K562 (cell line): ENCODE measurements at regions not wholly inside any gene's neighbourhood (a gene's known extent, or its start where the extent isn't known, plus 50 kb on each side); places are given as distances from the start of the nearest gene placed in this dataset.

Experiments used
- POLR2AphosphoS5 ChIP-seq: IDR thresholded peaks from 2 replicates; pipeline ENCODE4 v1.6.1; 2011; ENCODE audit warnings: mild to moderate bottlenecking, low read depth, low read length, moderate library complexity; ENCODE audit not compliant: control insufficient read depth, insufficient read depth
- ZSCAN29 ChIP-seq: fragments of 450-650 bp; IDR thresholded peaks from 2 replicates; pipeline ENCODE4 v1.6.1; 2017
- TF ChIP-seq, protein P1 (sequence below), 3 experiments: IDR thresholded peaks in 2 of 3; conservative IDR thresholded peaks in 1 of 3; 2 replicates each; pipeline ENCODE4 v1.5.1; 2011 to 2012; ENCODE audit warnings: low read length in 3 of 3, mild to moderate bottlenecking in 3 of 3, control low read depth in 2 of 3, improper control_type of control experiment in 1 of 3, inconsistent platforms in 1 of 3, low read depth in 1 of 3, mixed read lengths in 1 of 3, moderate library complexity in 1 of 3; ENCODE audit not compliant: insufficient read depth in 2 of 3
- TF ChIP-seq, protein P2 (sequence below): sonication (generic); formaldehyde crosslinking; IDR thresholded peaks from 2 replicates; pipeline ENCODE4 v1.5.0; 2020; ENCODE audit warnings: missing genetic modification reagents
- TF ChIP-seq, protein P3 (sequence below): fragments of 450-650 bp; formaldehyde crosslinking; IDR thresholded peaks from 2 replicates; pipeline ENCODE4 v1.4.0; 2022; ENCODE audit warnings: missing genetic modification characterization

DNA sequence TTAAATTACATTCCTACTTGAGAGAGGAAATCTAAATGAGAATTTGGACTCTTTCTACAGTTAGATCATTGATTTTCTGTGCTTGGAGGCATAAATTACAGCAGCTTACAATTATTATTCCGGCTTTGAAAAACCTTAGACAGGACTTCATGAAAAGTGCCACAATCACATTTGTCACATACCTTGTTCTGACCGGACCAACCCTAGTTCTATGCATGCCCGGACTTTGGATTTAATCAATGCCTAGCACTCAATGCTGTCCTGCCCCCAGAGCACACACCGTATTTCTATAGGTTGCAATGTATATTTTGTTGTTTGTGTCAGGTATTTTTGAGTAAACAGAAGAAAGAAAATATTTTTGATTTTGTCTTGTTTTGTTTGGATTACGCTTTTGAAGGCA is 424.7 kb upstream of the PDZRN3 start:
- TF ChIP-seq, protein P1, sequence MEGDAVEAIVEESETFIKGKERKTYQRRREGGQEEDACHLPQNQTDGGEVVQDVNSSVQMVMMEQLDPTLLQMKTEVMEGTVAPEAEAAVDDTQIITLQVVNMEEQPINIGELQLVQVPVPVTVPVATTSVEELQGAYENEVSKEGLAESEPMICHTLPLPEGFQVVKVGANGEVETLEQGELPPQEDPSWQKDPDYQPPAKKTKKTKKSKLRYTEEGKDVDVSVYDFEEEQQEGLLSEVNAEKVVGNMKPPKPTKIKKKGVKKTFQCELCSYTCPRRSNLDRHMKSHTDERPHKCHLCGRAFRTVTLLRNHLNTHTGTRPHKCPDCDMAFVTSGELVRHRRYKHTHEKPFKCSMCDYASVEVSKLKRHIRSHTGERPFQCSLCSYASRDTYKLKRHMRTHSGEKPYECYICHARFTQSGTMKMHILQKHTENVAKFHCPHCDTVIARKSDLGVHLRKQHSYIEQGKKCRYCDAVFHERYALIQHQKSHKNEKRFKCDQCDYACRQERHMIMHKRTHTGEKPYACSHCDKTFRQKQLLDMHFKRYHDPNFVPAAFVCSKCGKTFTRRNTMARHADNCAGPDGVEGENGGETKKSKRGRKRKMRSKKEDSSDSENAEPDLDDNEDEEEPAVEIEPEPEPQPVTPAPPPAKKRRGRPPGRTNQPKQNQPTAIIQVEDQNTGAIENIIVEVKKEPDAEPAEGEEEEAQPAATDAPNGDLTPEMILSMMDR (IDR thresholded peaks at IDR 0.05 in 2 of 3, conservative IDR thresholded peaks at IDR 0.05 in 1 of 3; ENCODE audit: insufficient read depth in 2 of 3, low read depth in 1 of 3, low read length in 3 of 3): no peak
- TF ChIP-seq, protein P2, sequence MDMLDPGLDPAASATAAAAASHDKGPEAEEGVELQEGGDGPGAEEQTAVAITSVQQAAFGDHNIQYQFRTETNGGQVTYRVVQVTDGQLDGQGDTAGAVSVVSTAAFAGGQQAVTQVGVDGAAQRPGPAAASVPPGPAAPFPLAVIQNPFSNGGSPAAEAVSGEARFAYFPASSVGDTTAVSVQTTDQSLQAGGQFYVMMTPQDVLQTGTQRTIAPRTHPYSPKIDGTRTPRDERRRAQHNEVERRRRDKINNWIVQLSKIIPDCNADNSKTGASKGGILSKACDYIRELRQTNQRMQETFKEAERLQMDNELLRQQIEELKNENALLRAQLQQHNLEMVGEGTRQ (CRISPR knock-in tag): no peak
- TF ChIP-seq POLR2AphosphoS5: no peak
- no peak for TF ChIP-seq ZSCAN29
- TF ChIP-seq, protein P3, sequence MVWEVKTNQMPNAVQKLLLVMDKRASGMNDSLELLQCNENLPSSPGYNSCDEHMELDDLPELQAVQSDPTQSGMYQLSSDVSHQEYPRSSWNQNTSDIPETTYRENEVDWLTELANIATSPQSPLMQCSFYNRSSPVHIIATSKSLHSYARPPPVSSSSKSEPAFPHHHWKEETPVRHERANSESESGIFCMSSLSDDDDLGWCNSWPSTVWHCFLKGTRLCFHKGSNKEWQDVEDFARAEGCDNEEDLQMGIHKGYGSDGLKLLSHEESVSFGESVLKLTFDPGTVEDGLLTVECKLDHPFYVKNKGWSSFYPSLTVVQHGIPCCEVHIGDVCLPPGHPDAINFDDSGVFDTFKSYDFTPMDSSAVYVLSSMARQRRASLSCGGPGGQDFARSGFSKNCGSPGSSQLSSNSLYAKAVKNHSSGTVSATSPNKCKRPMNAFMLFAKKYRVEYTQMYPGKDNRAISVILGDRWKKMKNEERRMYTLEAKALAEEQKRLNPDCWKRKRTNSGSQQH: no peak
